Upper lobe of left lung (tissue), 6 donors: ENCODE measurements at regions not wholly inside any gene's neighbourhood (a gene's known extent, or its start where the extent isn't known, plus 50 kb on each side); places are given as distances from the start of the nearest gene placed in this dataset.

Source experiments
- ATAC-seq, 2 donors: fragments of 200-7000 bp; cut with Tn5 transposase; one replicate each; pipeline ENCODE4 v1.9.1; 2022; ENCODE audit warnings: mild to moderate bottlenecking in 2 of 2, moderate library complexity in 2 of 2; ENCODE audit not compliant: low FRiP score in 2 of 2
- DNase-seq, 2 donors: peaks; one replicate each; pipeline ENCODE4 v3.0.0-alpha.2; 2019 to 2020
- H3K27ac ChIP-seq, 4 donors: fragments of 200-600 bp; sonication (generic); one replicate each; pipeline ENCODE4 v1.5.1; 2016 to 2019
- H3K27me3 ChIP-seq, 4 donors: fragments of 200-600 bp; sonication (generic); one replicate each; pipeline ENCODE4 v1.5.1; 2017 to 2019
- H3K36me3 ChIP-seq, 4 donors: fragments of 200-600 bp; sonication (generic); one replicate each; pipeline ENCODE4 v1.5.1; 2016 to 2019
- H3K4me1 ChIP-seq, 4 donors: fragments of 200-600 bp; sonication (generic); one replicate each; pipeline ENCODE4 v1.5.1; 2018 to 2019
- H3K4me3 ChIP-seq, 4 donors: fragments of 200-600 bp; sonication (generic); one replicate each; pipeline ENCODE4 v1.5.1; 2017 to 2019; ENCODE audit warnings: mild to moderate bottlenecking in 2 of 4, moderate library complexity in 1 of 4
- H3K9me3 ChIP-seq, 4 donors: fragments of 200-600 bp; sonication (generic); one replicate each; pipeline ENCODE4 v1.5.1; 2018 to 2019
- CTCF ChIP-seq, 6 experiments: fragments of 450-650 bp in 4 of 6; fragments of 200-600 bp in 2 of 6; sonication (generic) in 2 of 6; IDR thresholded peaks; one replicate each; pipeline ENCODE4 v1.5.1; 2016 to 2019; ENCODE audit warnings: antibody characterized with exemption in 6 of 6
- EP300 ChIP-seq, 4 donors: sonication (generic); formaldehyde crosslinking; IDR thresholded peaks; one replicate each; pipeline ENCODE4 v1.5.1; 2017; ENCODE audit warnings: antibody characterized with exemption in 4 of 4, control low read depth in 2 of 4
- POLR2A ChIP-seq, 4 donors: fragments of 450-650 bp; IDR thresholded peaks; one replicate each; pipeline ENCODE4 v1.5.1; 2016 to 2017; ENCODE audit warnings: antibody characterized with exemption in 4 of 4, mild to moderate bottlenecking in 2 of 4
- POLR2AphosphoS5 ChIP-seq, 2 donors: sonication (generic); formaldehyde crosslinking; IDR thresholded peaks; one replicate each; pipeline ENCODE4 v1.5.1; 2017; ENCODE audit warnings: antibody characterized with exemption in 2 of 2
- WGBS, 2 donors: methylation state at CpG; one replicate each; pipeline ENCODE4 v1.1.5; 2017 to 2018; 5-methylcytosine and 5-hydroxymethylcytosine counted together
- donor health status: DM: no; HTN: no; CAD: no; lungs with moderate emphysema.
- donor health status: DM: no; HTN: yes; CAD: no; lungs with severe emphysema.

GRCh38 chr18:2191180-2191790 is 380.0 kb downstream of the METTL4 start:
- Histone ChIP-seq H3K4me1 (no peaks in the 10 kb centered on the region), H3K4me3 (no peak overlapping the region), H3K27ac (no peak overlapping the region), H3K9me3 (no peaks in the 10 kb centered on the region), H3K27me3 (no peaks in the 10 kb centered on the region), H3K36me3 (no peaks in the 10 kb centered on the region)
- ATAC-seq = no peak
- whole genome bisulfite sequencing, 2 donors = 73 to 75% methylated on average over 3 of the region's 3 CpGs
- TF ChIP-seq CTCF (IDR thresholded peaks at IDR 0.05) (no peak), POLR2A (IDR thresholded peaks at IDR 0.05) (no peak), POLR2AphosphoS5 (IDR thresholded peaks at IDR 0.05) (no peak), EP300 (IDR thresholded peaks at IDR 0.05) (no peak)
- DNase-seq = no peak

GRCh38 chr18:2192562-2192961 is 378.7 kb downstream of the METTL4 start:
- H3K9me3 ChIP-seq = no peaks in the 10 kb centered on the region
- no peak for DNase-seq
- no peak for ATAC-seq
- TF ChIP-seq EP300 (IDR thresholded peaks at IDR 0.05) (no peak), CTCF (IDR thresholded peaks at IDR 0.05) (no peak), POLR2AphosphoS5 (IDR thresholded peaks at IDR 0.05) (no peak), POLR2A (IDR thresholded peaks at IDR 0.05) (no peak)
- 84 to 89% methylated on average over 4 of the region's 4 CpGs for WGBS, 2 donors
- no peaks in the 10 kb centered on the region for H3K36me3 ChIP-seq
- H3K27ac ChIP-seq = no peak overlapping the region
- no peaks in the 10 kb centered on the region for H3K27me3 ChIP-seq
- no peak overlapping the region for H3K4me3 ChIP-seq
- no peaks in the 10 kb centered on the region for H3K4me1 ChIP-seq

GRCh38 chr18:2197946-2198345 is 373.4 kb downstream of the METTL4 start:
- no peak overlapping the region for H3K4me3 ChIP-seq
- no peaks in the 10 kb centered on the region for H3K4me1 ChIP-seq
- no peaks in the 10 kb centered on the region for H3K9me3 ChIP-seq
- TF ChIP-seq CTCF (IDR thresholded peaks at IDR 0.05) (no peak), EP300 (IDR thresholded peaks at IDR 0.05) (no peak), POLR2A (IDR thresholded peaks at IDR 0.05) (no peak), POLR2AphosphoS5 (IDR thresholded peaks at IDR 0.05) (no peak)
- ATAC-seq (no peak), DNase-seq (no peak)
- H3K27me3 ChIP-seq = no peaks in the 10 kb centered on the region
- no peak overlapping the region for H3K27ac ChIP-seq
- H3K36me3 ChIP-seq = no peaks in the 10 kb centered on the region
- 60 to 61% methylated on average over 4 of the region's 4 CpGs for WGBS, 2 donors

DNA sequence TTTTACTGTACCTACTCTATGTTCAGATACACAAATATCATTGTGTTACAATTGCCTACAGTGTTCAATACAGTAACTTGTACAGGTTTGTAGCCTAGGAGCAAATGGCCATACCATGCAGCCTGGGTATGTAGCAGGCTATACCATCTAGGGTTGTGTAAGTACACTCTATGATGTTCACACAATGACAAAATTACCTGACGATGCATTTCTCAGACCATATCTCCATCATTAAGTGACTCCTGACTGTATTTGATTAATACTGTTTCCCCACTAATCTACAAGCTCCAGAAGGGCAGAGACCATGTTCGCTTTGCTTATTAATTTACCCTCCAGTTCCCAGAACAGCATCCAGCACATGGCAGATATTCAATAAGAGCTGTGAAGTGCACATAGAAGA is 372.2 kb downstream of the METTL4 start:
- Histone ChIP-seq H3K27ac (no peak overlapping the region), H3K4me3 (no peak overlapping the region), H3K36me3 (no peaks in the 10 kb centered on the region), H3K27me3 (no peaks in the 10 kb centered on the region), H3K9me3 (no peaks in the 10 kb centered on the region), H3K4me1 (no peaks in the 10 kb centered on the region)
- DNase-seq (no peak), ATAC-seq (no peak)
- TF ChIP-seq EP300 (IDR thresholded peaks at IDR 0.05) (no peak), POLR2A (IDR thresholded peaks at IDR 0.05) (no peak), POLR2AphosphoS5 (IDR thresholded peaks at IDR 0.05) (no peak), CTCF (IDR thresholded peaks at IDR 0.05) (no peak)
- 84 to 87% methylated on average over 2 of the region's 2 CpGs for WGBS, 2 donors

- no peaks in the 10 kb centered on the region for H3K27me3 ChIP-seq
- no peak overlapping the region for H3K4me3 ChIP-seq
- TF ChIP-seq EP300 (IDR thresholded peaks at IDR 0.05) (no peak), POLR2A (IDR thresholded peaks at IDR 0.05) (no peak), CTCF (IDR thresholded peaks at IDR 0.05) (no peak), POLR2AphosphoS5 (IDR thresholded peaks at IDR 0.05) (no peak)
- 87 to 89% methylated on average over 2 of the region's 2 CpGs for WGBS, 2 donors
- no peaks in the 10 kb centered on the region for H3K9me3 ChIP-seq
- no peak for DNase-seq
- no peak overlapping the region for H3K27ac ChIP-seq
- H3K4me1 ChIP-seq = no peaks in the 10 kb centered on the region
- ATAC-seq = no peak
- no peaks in the 10 kb centered on the region for H3K36me3 ChIP-seq
Measured at GRCh38 chr18:2201036-2201600, 370.2 kb downstream of the METTL4 start.
